OCI-LY3 (cell line): ENCODE measurements at regions not wholly inside any gene's neighbourhood (a gene's known extent, or its start where the extent isn't known, plus 50 kb on each side); places are given as distances from the start of the nearest gene placed in this dataset.

ENCODE experiments used
- EZH2phosphoT487 ChIP-seq: fragments of 200-600 bp; shearing (Covaris generic); IDR thresholded peaks from 2 replicates; pipeline ENCODE4 v1.6.1; 2018; ENCODE audit warnings: antibody characterized with exemption, mixed run types, low read depth
- TF ChIP-seq, protein P1 (sequence below): fragments of 200-600, 300-600 bp; sonication (generic); IDR thresholded peaks from 2 replicates; pipeline ENCODE4 v1.5.1; 2014; ENCODE audit warnings: antibody characterized with exemption, low read length, low read depth

DNA sequence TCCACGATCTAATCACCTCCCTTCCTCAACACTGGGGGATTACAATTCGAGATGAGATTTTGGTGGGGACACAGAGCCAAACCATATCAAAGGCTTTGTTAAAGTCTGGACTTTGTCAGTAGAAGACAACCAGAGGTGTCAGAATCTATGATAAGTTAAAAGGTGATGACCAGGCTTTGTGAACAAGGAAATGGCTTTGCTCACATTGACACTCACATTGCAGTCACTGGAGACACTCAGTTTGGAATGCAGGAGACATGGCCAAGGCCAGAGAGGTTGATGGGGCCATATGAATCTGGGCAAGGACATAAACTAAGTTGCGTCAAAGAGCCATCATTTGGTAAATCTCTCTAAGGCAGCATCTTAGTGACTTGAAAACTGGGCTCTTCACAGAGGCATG, 678.2 kb upstream of the FSHR start:
- no peak for TF ChIP-seq EZH2phosphoT487
- TF ChIP-seq, protein P1, sequence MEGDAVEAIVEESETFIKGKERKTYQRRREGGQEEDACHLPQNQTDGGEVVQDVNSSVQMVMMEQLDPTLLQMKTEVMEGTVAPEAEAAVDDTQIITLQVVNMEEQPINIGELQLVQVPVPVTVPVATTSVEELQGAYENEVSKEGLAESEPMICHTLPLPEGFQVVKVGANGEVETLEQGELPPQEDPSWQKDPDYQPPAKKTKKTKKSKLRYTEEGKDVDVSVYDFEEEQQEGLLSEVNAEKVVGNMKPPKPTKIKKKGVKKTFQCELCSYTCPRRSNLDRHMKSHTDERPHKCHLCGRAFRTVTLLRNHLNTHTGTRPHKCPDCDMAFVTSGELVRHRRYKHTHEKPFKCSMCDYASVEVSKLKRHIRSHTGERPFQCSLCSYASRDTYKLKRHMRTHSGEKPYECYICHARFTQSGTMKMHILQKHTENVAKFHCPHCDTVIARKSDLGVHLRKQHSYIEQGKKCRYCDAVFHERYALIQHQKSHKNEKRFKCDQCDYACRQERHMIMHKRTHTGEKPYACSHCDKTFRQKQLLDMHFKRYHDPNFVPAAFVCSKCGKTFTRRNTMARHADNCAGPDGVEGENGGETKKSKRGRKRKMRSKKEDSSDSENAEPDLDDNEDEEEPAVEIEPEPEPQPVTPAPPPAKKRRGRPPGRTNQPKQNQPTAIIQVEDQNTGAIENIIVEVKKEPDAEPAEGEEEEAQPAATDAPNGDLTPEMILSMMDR = no peak
